HEK293 (cell line): ENCODE measurements at regions not wholly inside any gene's neighbourhood (a gene's known extent, or its start where the extent isn't known, plus 50 kb on each side); places are given as distances from the start of the nearest gene placed in this dataset.

Experiments
- CTCF ChIA-PET: fragments of 350-600 bp; formaldehyde crosslinking; extraction: SDS; loops from one replicate; lab custom pipeline; 2021; ENCODE audit warnings: antibody characterized with exemption; lab: Yijun Ruan, JAX
- POLR2A ChIA-PET: fragments of 300-600 bp; formaldehyde crosslinking; extraction: SDS; loops from one replicate; lab custom pipeline; 2020; ENCODE audit warnings: antibody characterized with exemption, inconsistent platforms; lab: Yijun Ruan, JAX
- H3K27ac ChIP-seq: fragments of 200-500 bp; sonication (Bioruptor generic); 2 replicates; pipeline ENCODE4 v1.5.1; 2014; ENCODE audit warnings: low read depth, low read length, control low read depth, inconsistent platforms; ENCODE audit errors: extremely low read depth
- H3K36me3 ChIP-seq, 2 experiments: fragments of 200-500 bp in 1 of 2; sonication (Bioruptor generic) in 1 of 2; 1 replicate in 1 of 2; 2 replicates in 1 of 2; pipeline ENCODE4 v1.5.1; 2014 to 2017; ENCODE audit warnings: inconsistent platforms in 2 of 2, low read length in 2 of 2; ENCODE audit not compliant: control insufficient read depth in 2 of 2, insufficient read depth in 1 of 2
- H3K4me1 ChIP-seq: fragments of 200-500 bp; sonication (Bioruptor generic); 2 replicates; pipeline ENCODE4 v1.5.1; 2014; ENCODE audit warnings: mild to moderate bottlenecking, low read length, inconsistent platforms; ENCODE audit not compliant: control insufficient read depth, insufficient read depth
- H3K4me3 ChIP-seq: 2 replicates; pipeline ENCODE4 v1.5.1; 2011; ENCODE audit warnings: low read depth, mild to moderate bottlenecking, control low read depth, low read length, moderate library complexity
- H3K9me3 ChIP-seq: fragments of 200-500 bp; sonication (Bioruptor generic); 2 replicates; pipeline ENCODE4 v1.5.1; 2014; ENCODE audit warnings: low read depth, low read length, inconsistent platforms; ENCODE audit not compliant: control insufficient read depth, insufficient read depth
- PRDM1 ChIP-seq: fragments of 450-650 bp; formaldehyde crosslinking; IDR thresholded peaks from 2 replicates; pipeline ENCODE4; 2016; ENCODE audit warnings: missing biosample characterization, missing genetic modification characterization
- SALL2 ChIP-seq: fragments of 450-650 bp; formaldehyde crosslinking; IDR thresholded peaks from 2 replicates; pipeline ENCODE4 v1.5.0; 2017; ENCODE audit warnings: missing biosample characterization, mild to moderate bottlenecking, missing genetic modification characterization, borderline replicate concordance
- SP7 ChIP-seq: fragments of 450-650 bp; formaldehyde crosslinking; IDR thresholded peaks from 2 replicates; pipeline ENCODE4 v1.5.1; 2016; ENCODE audit warnings: missing biosample characterization, missing genetic modification characterization
- YY2 ChIP-seq: fragments of 450-650 bp; formaldehyde crosslinking; IDR thresholded peaks from 2 replicates; pipeline ENCODE4 v1.5.1; 2016; ENCODE audit warnings: missing biosample characterization, missing genetic modification characterization
- ZBTB1 ChIP-seq: fragments of 450-650 bp; formaldehyde crosslinking; IDR thresholded peaks from 2 replicates; pipeline ENCODE4 v1.5.1; 2016; ENCODE audit warnings: missing biosample characterization, missing genetic modification characterization
- ZEB2 ChIP-seq: fragments of 450-650 bp; formaldehyde crosslinking; IDR thresholded peaks from 2 replicates; pipeline ENCODE4 v1.5.1; 2016; ENCODE audit warnings: missing biosample characterization, missing genetic modification characterization
- ZFP37 ChIP-seq: fragments of 450-650 bp; formaldehyde crosslinking; IDR thresholded peaks from 2 replicates; pipeline ENCODE4 v1.5.1; 2016; ENCODE audit warnings: missing biosample characterization, missing genetic modification characterization
- ZNF114 ChIP-seq: fragments of 450-650 bp; formaldehyde crosslinking; IDR thresholded peaks from 2 replicates; pipeline ENCODE4 v1.5.0; 2017; ENCODE audit warnings: missing biosample characterization, missing genetic modification characterization
- ZNF140 ChIP-seq: fragments of 450-650 bp; formaldehyde crosslinking; IDR thresholded peaks from 2 replicates; pipeline ENCODE4 v1.5.1; 2016; ENCODE audit warnings: missing biosample characterization, missing genetic modification characterization
- ZNF776 ChIP-seq: fragments of 450-650 bp; formaldehyde crosslinking; IDR thresholded peaks from 2 replicates; pipeline ENCODE4 v1.5.0; 2017; ENCODE audit warnings: missing biosample characterization, missing genetic modification characterization, borderline replicate concordance
- TF ChIP-seq, protein P1 (sequence below): sonication (generic); formaldehyde crosslinking; IDR thresholded peaks from 2 replicates; pipeline ENCODE4 v1.8.1; 2022; ENCODE audit warnings: mild to moderate bottlenecking, moderate library complexity, missing genetic modification reagents
- TF ChIP-seq, protein P2 (sequence below): fragments of 450-650 bp; formaldehyde crosslinking; IDR thresholded peaks from 2 replicates; pipeline ENCODE4 v1.5.1; 2016; ENCODE audit warnings: missing biosample characterization, missing genetic modification characterization

DNA sequence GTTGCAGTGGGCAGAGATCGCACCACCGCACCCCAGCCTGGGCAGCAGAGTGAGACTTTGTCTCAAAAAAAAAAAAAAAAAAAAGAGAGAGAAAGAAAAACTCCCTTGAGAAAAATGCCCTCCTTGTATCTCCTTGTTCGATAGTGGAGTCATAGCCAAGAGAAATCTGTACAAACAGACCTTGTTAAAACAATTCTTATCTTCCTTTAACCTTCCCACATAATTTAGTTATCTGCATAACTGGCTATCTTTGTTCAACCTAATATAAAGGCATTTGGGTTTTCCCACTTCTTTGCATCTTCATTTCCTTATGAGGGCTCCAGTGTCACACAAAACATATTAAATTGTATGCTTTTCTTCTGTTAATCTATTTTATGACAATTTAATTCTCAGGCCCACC, 65.1 kb upstream of the ATP11B start:
- Histone ChIP-seq H3K9me3 (no peaks in the 10 kb centered on the region), H3K27ac (no peak overlapping the region)
- CTCF ChIA-PET: no interaction called here

DNA sequence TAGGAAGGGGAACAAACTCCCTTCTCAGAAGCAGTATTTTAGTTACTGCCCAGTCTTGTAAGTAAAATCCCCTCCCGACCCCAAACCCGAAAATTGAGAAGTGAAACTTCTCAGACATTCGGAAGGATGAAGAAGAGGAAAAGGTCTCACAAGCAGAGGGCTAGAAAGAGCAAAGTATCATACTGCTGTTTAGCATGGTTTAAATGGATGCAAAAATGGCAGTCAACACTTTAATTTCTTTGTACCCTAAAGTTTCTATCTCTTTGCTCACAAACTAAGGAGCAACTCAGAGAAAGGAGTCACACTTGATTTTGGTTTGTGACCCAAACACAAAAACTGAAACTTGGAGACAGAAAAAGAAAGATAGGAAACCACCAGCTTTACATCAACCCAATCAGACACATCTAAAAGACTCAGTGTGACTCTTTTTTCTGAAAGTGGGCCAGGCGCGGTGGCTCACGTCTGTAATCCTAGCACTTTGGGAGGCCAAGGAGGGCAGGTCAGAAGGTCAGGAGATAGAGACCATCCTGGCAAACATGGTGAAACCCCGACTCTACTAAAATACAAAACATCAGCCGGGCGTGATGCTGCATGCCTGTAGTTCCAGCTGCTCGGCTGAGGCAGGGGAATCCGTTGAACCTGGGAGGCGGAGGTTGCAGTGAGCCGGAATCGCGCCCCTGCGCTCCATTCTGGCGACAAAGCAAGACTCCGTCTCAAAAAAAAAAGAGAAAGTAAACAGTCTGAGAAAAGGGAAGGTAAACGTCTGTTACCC, 63.2 kb upstream of the ATP11B start:
- CTCF ChIA-PET: interaction anchor here (1.0 kb wide), 1 partner anchor 16 kb away, joined by 4 read pairs; no protein-coding TSS in a partner anchor
- H3K4me3 ChIP-seq: no peak overlapping the region

More for the DNA sequence above, 65.1 kb upstream of the ATP11B start:
- Histone ChIP-seq H3K4me3 (no peak overlapping the region), H3K36me3 (no peaks in the 10 kb centered on the region), H3K4me1 (no peaks in the 10 kb centered on the region)
- POLR2A ChIA-PET: no interaction called here
- TF ChIP-seq, protein P1, sequence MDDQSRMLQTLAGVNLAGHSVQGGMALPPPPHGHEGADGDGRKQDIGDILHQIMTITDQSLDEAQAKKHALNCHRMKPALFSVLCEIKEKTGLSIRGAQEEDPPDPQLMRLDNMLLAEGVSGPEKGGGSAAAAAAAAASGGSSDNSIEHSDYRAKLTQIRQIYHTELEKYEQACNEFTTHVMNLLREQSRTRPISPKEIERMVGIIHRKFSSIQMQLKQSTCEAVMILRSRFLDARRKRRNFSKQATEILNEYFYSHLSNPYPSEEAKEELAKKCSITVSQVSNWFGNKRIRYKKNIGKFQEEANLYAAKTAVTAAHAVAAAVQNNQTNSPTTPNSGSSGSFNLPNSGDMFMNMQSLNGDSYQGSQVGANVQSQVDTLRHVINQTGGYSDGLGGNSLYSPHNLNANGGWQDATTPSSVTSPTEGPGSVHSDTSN (CRISPR knock-in tag): no peak
- TF ChIP-seq ZNF140 (tag by site-specific recombination): no peak
- no peak for TF ChIP-seq YY2 (tag by site-specific recombination)
- no peak for TF ChIP-seq SP7

DNA sequence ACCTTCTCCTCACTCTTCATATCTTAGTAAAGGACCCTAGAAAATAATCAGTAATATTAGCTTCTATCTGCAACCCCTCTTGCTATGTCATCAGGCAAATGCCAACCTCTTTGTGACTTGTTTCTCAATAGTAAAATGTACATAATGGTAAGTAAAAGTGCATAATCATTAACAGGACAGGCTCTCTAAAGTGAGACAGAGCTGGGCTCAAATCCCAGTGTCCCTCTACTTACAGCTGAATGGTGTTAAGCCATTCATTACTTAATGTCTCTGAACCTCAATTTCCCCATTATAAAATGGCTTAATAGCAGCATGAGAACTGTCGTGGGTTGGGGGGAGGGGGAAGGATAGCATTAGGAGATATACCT, 62.6 kb upstream of the ATP11B start:
- ChIA-PET POLR2A (no interaction called here), CTCF (no interaction called here)
- Histone ChIP-seq H3K27ac (no peak overlapping the region), H3K9me3 (no peaks in the 10 kb centered on the region), H3K4me1 (no peaks in the 10 kb centered on the region), H3K36me3 (no peaks in the 10 kb centered on the region), H3K4me3 (no peak overlapping the region)
- no peak for TF ChIP-seq ZBTB1 (tag by site-specific recombination)

More for the DNA sequence above, 63.2 kb upstream of the ATP11B start:
- H3K27ac ChIP-seq: no peak overlapping the region
- POLR2A ChIA-PET: no interaction called here
- TF ChIP-seq ZEB2 (tag by site-specific recombination): no peak
- peak; percentile 69 for TF ChIP-seq PRDM1
- peak; percentile 18; the same call in 1 of the 2 replicates for TF ChIP-seq ZNF140 (tag by site-specific recombination)
- no peak for TF ChIP-seq ZFP37 (tag by site-specific recombination)
- TF ChIP-seq SALL2 (tag by site-specific recombination): no peak
- TF ChIP-seq, all 188 proteins: peak for 2
- H3K4me1 ChIP-seq: no peaks in the 10 kb centered on the region
- no peaks in the 10 kb centered on the region for H3K36me3 ChIP-seq
- no peaks in the 10 kb centered on the region for H3K9me3 ChIP-seq

DNA sequence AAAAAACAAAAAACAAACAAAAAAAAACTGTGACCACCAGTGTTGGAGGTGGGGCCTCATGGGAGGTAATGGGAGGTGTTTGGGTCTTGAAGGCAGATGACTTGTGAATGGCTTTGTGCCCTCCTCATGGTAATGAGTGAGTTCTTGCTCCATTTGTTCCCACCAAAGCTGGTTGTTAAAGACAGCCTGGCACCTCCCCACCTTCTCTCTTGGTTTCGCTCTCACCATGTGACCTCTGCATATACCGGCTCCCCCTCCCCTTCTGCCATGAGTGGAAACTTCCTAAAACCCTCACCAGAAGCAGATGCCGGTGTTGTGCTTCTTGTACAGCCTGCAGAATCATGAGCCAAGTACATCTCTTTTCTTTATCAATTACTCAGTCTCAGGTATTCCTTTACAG, 61.5 kb upstream of the ATP11B start:
- TF ChIP-seq ZNF114 (no peak), ZNF776 (0 out of 2 replicates have a peak, but pooled peaks have one; percentile 64)
- TF ChIP-seq, protein P2, sequence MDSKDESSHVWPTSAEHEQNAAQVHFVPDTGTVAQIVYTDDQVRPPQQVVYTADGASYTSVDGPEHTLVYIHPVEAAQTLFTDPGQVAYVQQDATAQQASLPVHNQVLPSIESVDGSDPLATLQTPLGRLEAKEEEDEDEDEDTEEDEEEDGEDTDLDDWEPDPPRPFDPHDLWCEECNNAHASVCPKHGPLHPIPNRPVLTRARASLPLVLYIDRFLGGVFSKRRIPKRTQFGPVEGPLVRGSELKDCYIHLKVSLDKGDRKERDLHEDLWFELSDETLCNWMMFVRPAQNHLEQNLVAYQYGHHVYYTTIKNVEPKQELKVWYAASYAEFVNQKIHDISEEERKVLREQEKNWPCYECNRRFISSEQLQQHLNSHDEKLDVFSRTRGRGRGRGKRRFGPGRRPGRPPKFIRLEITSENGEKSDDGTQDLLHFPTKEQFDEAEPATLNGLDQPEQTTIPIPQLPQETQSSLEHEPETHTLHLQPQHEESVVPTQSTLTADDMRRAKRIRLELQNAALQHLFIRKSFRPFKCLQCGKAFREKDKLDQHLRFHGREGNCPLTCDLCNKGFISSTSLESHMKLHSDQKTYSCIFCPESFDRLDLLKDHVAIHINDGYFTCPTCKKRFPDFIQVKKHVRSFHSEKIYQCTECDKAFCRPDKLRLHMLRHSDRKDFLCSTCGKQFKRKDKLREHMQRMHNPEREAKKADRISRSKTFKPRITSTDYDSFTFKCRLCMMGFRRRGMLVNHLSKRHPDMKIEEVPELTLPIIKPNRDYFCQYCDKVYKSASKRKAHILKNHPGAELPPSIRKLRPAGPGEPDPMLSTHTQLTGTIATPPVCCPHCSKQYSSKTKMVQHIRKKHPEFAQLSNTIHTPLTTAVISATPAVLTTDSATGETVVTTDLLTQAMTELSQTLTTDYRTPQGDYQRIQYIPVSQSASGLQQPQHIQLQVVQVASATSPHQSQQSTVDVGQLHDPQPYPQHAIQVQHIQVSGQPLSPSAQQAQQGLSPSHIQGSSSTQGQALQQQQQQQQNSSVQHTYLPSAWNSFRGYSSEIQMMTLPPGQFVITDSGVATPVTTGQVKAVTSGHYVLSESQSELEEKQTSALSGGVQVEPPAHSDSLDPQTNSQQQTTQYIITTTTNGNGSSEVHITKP: peak; percentile 55
- CTCF ChIA-PET: interaction anchor here (0.6 kb wide), 2 partner anchors 19 to 32 kb away, joined by 3 to 5 read pairs; no protein-coding TSS in a partner anchor

More for the DNA sequence above, 61.5 kb upstream of the ATP11B start:
- Histone ChIP-seq H3K9me3 (no peaks in the 10 kb centered on the region), H3K4me3 (no peak overlapping the region), H3K4me1 (no peaks in the 10 kb centered on the region), H3K36me3 (no peaks in the 10 kb centered on the region), H3K27ac (no peak overlapping the region)
- POLR2A ChIA-PET: no interaction called here
